ENCODE measurements at regions not wholly inside any gene's neighbourhood (a gene's known extent, or its start where the extent isn't known, plus 50 kb on each side); places are given as distances from the start of the nearest gene placed in this dataset.

DNA sequence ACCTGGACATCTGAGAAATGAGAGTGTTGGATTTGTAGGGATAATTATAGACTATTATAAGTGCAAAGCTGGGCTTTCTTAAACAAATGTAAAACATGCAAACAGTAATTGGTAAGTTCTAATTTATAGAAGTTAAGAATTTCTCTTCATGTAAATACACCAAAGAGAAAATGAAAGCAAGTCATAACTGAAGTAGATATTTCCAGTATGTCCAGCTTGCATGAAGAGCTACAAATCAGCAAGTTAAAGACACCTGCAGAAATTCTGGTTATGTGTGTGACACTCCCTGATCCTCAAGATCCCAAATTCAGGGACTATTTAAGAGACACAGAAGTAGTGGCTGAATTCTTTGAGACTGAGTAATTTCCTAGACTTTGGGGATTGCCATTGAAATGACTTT lies 308.9 kb downstream of the TLE4 start:
- TF ChIP-seq, protein P1, sequence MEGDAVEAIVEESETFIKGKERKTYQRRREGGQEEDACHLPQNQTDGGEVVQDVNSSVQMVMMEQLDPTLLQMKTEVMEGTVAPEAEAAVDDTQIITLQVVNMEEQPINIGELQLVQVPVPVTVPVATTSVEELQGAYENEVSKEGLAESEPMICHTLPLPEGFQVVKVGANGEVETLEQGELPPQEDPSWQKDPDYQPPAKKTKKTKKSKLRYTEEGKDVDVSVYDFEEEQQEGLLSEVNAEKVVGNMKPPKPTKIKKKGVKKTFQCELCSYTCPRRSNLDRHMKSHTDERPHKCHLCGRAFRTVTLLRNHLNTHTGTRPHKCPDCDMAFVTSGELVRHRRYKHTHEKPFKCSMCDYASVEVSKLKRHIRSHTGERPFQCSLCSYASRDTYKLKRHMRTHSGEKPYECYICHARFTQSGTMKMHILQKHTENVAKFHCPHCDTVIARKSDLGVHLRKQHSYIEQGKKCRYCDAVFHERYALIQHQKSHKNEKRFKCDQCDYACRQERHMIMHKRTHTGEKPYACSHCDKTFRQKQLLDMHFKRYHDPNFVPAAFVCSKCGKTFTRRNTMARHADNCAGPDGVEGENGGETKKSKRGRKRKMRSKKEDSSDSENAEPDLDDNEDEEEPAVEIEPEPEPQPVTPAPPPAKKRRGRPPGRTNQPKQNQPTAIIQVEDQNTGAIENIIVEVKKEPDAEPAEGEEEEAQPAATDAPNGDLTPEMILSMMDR (conservative IDR thresholded peaks at IDR 0.05) = no peak
- TF ChIP-seq EZH2 (IDR thresholded peaks at IDR 0.05; ENCODE audit: low read depth) = no peak
